ENCODE measurements at regions not wholly inside any gene's neighbourhood (a gene's known extent, or its start where the extent isn't known, plus 50 kb on each side); places are given as distances from the start of the nearest gene placed in this dataset. TPM values are rescaled to one million over a fixed set of nuclear protein-coding genes. Genes with fewer than 3 reads are reported as not detected.
"Not testable (repeated sequence)": the region's sequence is repeated elsewhere in the genome, so short reads cannot be mapped to it uniquely, and the experiment has no call there.

DNA sequence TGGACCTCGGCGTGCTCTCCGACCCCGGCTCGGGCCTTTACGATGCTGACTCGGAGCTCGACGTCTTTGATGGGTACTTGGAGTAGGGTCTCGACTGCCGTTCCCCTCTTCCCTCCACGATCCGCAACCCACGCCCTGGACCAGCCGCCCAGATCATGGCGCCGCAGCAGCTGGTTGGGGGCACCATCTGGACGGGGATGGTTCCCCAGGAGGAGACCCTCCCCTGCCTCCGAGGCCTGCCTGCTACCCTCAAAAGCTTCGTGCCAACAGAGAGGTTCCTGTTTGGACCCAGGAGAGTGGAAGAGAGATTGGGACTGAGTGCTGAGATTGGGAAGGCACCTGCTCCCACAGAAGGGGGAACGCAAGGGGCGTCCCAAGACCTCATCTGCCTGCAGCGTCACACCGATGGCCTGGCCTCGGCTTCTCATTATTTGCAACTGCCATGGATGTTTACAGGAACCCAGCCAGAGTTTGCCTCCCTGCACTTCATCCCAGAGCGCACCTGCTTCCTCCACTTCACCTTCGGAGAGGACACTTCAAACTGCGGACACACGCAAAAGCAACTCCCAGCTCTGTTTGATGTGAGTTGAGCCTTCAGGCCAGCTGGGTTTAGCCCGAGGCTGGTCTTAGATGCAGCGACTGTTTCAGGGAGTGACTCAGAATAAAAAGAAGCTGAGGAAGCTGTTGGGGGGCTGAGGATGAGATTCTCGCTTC lies 58.9 kb downstream of the GOLGA6L7 start:
- not testable (repeated sequence) for H3K4me3 ChIP-seq (ENCODE audit: low read depth, low read length); DNase-seq (ENCODE audit: low read depth)

DNA sequence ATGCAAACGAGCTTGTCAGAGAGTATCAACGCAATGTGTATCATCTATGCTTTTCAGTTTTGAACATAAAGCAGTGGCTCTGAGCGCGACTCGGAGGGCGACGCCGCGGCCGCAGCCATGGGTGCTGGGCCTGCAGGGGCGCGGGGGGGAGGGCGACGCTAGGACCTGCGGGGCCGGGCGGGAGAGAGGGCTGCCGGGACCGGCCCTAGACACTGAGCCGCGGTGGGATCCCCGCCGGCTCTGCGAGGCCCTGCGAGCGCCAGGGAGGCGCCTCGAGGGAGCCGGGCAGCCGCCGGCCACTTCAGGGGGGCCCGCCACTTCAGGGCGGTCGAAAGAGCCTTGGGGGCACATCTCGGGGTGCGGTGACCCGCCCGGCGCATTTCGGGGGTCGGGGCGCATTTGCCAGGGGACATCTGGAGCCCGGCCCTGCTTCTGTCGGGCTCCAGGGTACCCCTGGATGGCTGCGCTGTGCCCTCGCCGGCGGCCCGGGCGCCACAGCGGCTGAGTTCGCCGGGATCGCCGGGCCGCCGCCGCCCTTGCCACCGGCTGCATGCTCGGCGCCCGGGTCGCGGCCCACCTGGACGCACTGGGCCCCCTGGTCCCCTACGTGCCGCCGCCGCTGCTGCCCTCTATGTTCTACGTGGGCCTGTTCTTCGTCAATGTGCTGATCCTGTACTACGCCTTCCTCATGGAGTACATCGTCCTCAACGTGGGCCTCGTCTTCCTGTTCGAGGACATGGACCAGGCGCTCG lies 59.6 kb downstream of the GOLGA6L7 start:
- H3K4me3 ChIP-seq (ENCODE audit: low read depth, low read length); DNase-seq (ENCODE audit: low read depth): not testable (repeated sequence)

DNA sequence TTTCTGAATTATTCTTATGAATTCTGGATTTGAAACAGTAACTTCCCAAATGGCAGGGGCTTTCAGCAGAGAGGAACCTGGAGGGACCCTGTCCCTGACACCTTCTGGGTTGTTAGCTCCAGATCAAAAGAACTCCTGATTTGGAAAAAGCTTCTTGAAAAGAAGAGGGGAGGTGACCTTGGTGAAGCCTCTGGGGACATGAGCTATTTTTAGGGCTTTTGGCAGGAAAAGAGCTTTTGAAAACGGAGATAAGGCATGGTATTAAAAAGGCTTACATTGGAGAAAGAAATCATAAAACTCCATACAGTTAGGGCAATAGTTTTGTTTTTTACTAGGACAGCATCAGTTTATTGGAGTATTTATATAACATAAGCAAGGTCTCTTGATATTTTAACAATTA lies 60.3 kb downstream of the GOLGA6L7 start:
- DNase-seq (ENCODE audit: low read depth); H3K4me3 ChIP-seq (ENCODE audit: low read depth, low read length): not testable (repeated sequence)

DNA sequence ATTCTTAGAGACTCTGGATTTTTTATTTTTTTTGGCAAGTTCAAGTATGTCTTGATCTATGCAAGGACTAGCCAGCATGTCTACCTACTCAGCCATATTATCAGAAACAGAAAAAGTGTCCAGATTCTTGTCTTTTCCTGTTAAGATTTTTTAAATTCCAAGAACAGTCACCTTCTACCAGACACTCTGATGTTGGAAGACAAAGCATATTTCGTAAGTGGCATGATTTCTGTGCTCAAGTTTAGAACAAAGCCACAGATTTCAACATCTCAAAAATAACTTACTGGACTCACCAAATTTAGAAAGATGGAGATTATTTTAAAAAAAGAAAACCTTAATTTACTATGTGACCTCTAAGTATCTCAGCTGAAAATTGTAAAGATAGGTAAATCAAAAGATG lies 61.9 kb downstream of the GOLGA6L7 start:
- no peak overlapping the region for H3K4me3 ChIP-seq (ENCODE audit: low read depth, low read length)
- TF ChIP-seq, protein P1, sequence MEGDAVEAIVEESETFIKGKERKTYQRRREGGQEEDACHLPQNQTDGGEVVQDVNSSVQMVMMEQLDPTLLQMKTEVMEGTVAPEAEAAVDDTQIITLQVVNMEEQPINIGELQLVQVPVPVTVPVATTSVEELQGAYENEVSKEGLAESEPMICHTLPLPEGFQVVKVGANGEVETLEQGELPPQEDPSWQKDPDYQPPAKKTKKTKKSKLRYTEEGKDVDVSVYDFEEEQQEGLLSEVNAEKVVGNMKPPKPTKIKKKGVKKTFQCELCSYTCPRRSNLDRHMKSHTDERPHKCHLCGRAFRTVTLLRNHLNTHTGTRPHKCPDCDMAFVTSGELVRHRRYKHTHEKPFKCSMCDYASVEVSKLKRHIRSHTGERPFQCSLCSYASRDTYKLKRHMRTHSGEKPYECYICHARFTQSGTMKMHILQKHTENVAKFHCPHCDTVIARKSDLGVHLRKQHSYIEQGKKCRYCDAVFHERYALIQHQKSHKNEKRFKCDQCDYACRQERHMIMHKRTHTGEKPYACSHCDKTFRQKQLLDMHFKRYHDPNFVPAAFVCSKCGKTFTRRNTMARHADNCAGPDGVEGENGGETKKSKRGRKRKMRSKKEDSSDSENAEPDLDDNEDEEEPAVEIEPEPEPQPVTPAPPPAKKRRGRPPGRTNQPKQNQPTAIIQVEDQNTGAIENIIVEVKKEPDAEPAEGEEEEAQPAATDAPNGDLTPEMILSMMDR (IDR thresholded peaks at IDR 0.05; ENCODE audit: insufficient read depth, low read length) = no peak
- DNase-seq (ENCODE audit: low read depth) = peak; percentile 84

DNA sequence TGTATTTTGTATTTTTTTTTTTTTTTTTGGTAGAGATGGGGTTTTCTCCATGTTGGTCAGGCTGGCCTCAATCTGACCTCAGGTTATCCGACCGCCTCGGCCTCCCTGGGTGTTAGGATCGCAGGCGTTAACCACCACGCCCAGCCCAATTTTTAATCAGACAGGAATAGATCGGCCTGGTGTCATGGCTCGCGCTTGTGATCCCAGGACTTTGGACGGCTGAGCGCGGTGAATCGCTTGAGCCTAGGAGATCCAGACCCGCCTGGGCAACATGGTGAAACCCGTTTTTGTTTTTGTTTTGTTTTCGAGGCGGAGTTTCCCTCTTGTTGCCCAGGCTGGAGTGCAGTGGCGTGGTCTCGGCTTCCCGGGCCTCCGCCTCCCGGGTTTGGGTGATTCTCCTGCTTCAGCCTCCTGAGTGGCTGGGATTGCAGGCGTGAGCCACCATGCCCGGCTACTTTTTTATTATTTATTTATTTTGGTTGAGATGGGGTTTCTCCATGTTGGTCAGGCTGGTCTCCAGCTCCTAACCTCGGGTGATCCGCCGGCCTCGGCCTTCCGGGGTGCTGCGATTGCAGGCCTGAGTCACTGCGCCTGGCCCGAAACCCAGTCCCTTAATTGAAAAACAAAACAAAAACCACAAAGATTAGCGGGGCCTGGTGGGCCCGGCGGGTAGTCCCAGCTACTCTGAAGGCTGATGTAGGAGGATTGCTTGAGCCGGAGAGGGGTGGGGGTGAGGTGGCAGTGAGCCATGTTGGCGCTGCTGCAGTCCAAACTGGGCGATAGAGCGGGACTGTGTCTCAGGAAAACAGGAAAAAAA lies 63.9 kb downstream of the GOLGA6L7 start:
- DNase-seq (ENCODE audit: low read depth) = peak; percentile 4
- not testable (repeated sequence) for H3K4me3 ChIP-seq (ENCODE audit: low read depth, low read length)

DNA sequence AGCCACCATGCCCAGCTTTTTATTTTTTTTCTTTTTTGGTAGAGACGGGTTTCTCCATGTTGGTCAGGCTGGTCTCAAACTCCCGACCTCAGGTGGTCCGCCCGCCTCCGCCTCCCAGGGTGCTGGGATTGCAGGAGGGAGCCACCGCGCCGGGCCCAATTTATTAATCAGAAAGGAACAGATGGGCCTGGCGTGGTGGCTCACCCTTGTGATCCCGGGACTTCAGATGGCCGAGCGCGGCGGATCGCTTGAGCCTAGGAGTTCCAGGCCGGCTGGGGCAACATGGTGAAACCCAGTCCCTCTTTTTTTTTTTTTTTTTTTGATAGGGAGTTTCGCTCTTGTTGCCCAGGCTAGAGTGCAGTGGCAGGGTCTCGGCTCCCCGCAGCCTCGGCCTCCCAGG lies 64.6 kb downstream of the GOLGA6L7 start:
- TF ChIP-seq, protein P1 (IDR thresholded peaks at IDR 0.05; ENCODE audit: insufficient read depth, low read length) = no peak
- DNase-seq (ENCODE audit: low read depth) = no peak
- no peak overlapping the region for H3K4me3 ChIP-seq (ENCODE audit: low read depth, low read length)

DNA sequence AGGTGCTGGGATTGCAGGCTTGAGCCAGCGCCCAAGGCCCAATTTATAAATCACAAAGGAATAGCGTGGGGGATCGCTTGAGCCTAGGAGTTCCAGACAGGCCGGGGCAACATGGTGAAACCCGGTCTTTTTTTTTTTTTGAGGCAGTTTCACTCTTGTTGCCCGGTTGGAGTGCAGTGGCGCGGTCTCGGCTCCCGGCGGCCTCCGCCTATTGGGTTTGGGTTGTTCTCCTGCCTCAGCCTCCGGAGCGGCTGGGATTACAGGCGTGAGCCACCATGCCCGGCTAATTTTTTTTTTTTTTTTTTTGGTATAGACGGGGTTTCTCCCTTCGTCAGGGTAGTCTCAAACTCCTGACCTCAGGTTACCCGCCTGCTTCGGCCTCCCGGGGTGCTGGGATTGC lies 65.0 kb downstream of the GOLGA6L7 start:
- no peak overlapping the region for H3K4me3 ChIP-seq (ENCODE audit: low read depth, low read length)
- TF ChIP-seq, protein P1 (IDR thresholded peaks at IDR 0.05; ENCODE audit: insufficient read depth, low read length) = no peak
- no peak for DNase-seq (ENCODE audit: low read depth)

DNA sequence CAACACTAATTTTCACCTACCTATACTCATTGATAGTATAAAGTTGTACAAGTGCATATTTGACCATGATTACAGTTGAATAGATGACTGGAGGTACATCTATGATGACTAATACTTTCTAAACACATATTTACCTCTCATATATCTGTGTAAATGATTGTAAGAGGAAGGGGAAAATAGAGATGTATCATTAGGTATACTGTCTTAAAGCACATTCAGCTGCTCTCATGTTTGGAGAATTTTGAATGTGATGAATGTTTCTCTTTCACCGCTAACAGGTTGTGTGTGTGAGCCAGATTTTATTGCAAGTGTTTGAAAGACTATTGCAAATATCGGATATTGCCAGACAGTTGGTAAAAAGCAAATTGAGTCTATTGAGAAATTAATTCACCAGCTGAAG lies 66.2 kb upstream of the GOLGA8M start:
- not testable (repeated sequence) for H3K4me3 ChIP-seq (ENCODE audit: low read depth, low read length); DNase-seq (ENCODE audit: low read depth)

DNA sequence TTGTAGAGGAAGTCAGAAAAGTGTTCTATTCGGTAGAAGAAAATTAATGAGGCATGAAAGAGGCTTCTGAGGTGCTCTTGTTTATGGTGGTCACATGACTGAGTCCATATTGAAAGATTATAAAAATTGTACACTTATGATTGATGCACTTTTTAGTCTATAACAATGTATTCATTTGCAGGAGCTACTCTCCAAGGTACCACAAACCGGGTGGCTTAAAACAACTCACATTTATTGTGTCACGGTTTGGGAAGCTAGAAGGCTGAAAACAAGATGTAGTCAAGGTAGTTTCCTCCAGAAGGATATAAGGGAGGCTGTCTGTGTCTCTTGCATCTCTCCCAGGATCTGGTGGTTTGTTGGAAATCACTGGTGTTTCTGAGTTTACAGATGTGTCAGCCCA lies 60.6 kb upstream of the GOLGA8M start:
- not testable (repeated sequence) for DNase-seq (ENCODE audit: low read depth); H3K4me3 ChIP-seq (ENCODE audit: low read depth, low read length)

Small RNA genes in the stretch of these regions (small RNA-seq; reads per million reads assigned to genes)
- gene AC055876.3 = not detected
